PFSK-1 (cell line): ENCODE measurements at regions not wholly inside any gene's neighbourhood (a gene's known extent, or its start where the extent isn't known, plus 50 kb on each side); places are given as distances from the start of the nearest gene placed in this dataset.

Source experiments
- FOXP2 ChIP-seq: optimal IDR thresholded peaks from 2 replicates; pipeline ENCODE3; 2011; ENCODE audit warnings: borderline replicate concordance, control low read depth, inconsistent platforms; ENCODE audit not compliant: insufficient read depth; ENCODE audit errors: extremely low read length, extremely low read depth
- POLR2AphosphoS5 ChIP-seq: IDR thresholded peaks from 2 replicates; pipeline ENCODE4 v1.6.1; 2012; ENCODE audit warnings: low read depth, mild to moderate bottlenecking, control low read depth, low read length, moderate library complexity
- REST ChIP-seq, 2 experiments: IDR thresholded peaks; 2 replicates each; pipeline versions ENCODE4 v1.6.1 to v1.8.0; 2011 to 2012; ENCODE audit warnings: low read depth in 2 of 2, low read length in 2 of 2, control low read depth in 1 of 2, inconsistent platforms in 1 of 2, mild to moderate bottlenecking in 1 of 2, moderate library complexity in 1 of 2; ENCODE audit not compliant: insufficient read depth in 1 of 2
- SIN3A ChIP-seq: IDR thresholded peaks from 2 replicates; pipeline ENCODE4 v1.6.1; 2012; ENCODE audit warnings: mild to moderate bottlenecking, low read length, moderate library complexity, borderline replicate concordance; ENCODE audit not compliant: insufficient read depth
- TAF1 ChIP-seq: IDR thresholded peaks from 2 replicates; pipeline ENCODE4 v1.6.1; 2012; ENCODE audit warnings: low read length, control low read depth, borderline replicate concordance; ENCODE audit not compliant: insufficient read depth

- TF ChIP-seq POLR2AphosphoS5 (no peak), SIN3A (no peak), REST (IDR thresholded peaks at IDR 0.05; ENCODE audit: insufficient read depth in 1 of 2, low read depth in 2 of 2, low read length in 2 of 2) (no peak), FOXP2 (no peak), TAF1 (no peak)
These were observed 81.6 kb upstream of the ADRA2C start for GRCh38 chr4:3684546-3684945.

GRCh38 chr4:3683744-3684421 is 82.3 kb upstream of the ADRA2C start:
- TF ChIP-seq SIN3A (no peak), FOXP2 (no peak), REST (IDR thresholded peaks at IDR 0.05; ENCODE audit: insufficient read depth in 1 of 2, low read depth in 2 of 2, low read length in 2 of 2) (no peak), POLR2AphosphoS5 (no peak), TAF1 (no peak)

GRCh38 chr4:3683077-3683743 is 83.0 kb upstream of the ADRA2C start:
- TF ChIP-seq REST (IDR thresholded peaks at IDR 0.05; ENCODE audit: insufficient read depth in 1 of 2, low read depth in 2 of 2, low read length in 2 of 2) (no peak), POLR2AphosphoS5 (no peak), FOXP2 (no peak), SIN3A (no peak), TAF1 (no peak)

- TF ChIP-seq SIN3A (no peak), FOXP2 (no peak), REST (IDR thresholded peaks at IDR 0.05; ENCODE audit: insufficient read depth in 1 of 2, low read depth in 2 of 2, low read length in 2 of 2) (no peak), TAF1 (no peak), POLR2AphosphoS5 (no peak)
These were observed 83.7 kb upstream of the ADRA2C start for GRCh38 chr4:3682236-3683076.
